GM12875 (cell line): ENCODE measurements at regions not wholly inside any gene's neighbourhood (a gene's known extent, or its start where the extent isn't known, plus 50 kb on each side); places are given as distances from the start of the nearest gene placed in this dataset.

Source experiments
- H3K4me3 ChIP-seq: one replicate; pipeline ENCODE4 v1.5.1; 2011; ENCODE audit warnings: low read depth, low read length, control low read depth
- CTCF ChIP-seq: IDR thresholded peaks from 2 replicates; pipeline ENCODE4 v1.5.1; 2011; ENCODE audit warnings: low read depth, mild to moderate bottlenecking, control low read depth, inconsistent platforms, low read length, moderate library complexity, borderline replicate concordance; ENCODE audit not compliant: insufficient read depth

- TF ChIP-seq CTCF = no peak
- no peak overlapping the region for H3K4me3 ChIP-seq
Measured at GRCh38 chr2:58900246-58901027, 659.3 kb upstream of the FANCL start.

GRCh38 chr2:58899692-58900091 is 658.6 kb upstream of the FANCL start:
- H3K4me3 ChIP-seq = no peak overlapping the region
- no peak for TF ChIP-seq CTCF

GRCh38 chr2:58896638-58897037 is 655.5 kb upstream of the FANCL start:
- no peak overlapping the region for H3K4me3 ChIP-seq
- no peak for TF ChIP-seq CTCF

- no peak for TF ChIP-seq CTCF
- H3K4me3 ChIP-seq = no peak overlapping the region
Measured at GRCh38 chr2:58895857-58896256, 654.7 kb upstream of the FANCL start.

- no peak overlapping the region for H3K4me3 ChIP-seq
- TF ChIP-seq CTCF = no peak
Measured at GRCh38 chr2:58893656-58894351, 652.7 kb upstream of the FANCL start.

GRCh38 chr2:58891828-58892377 is 650.8 kb upstream of the FANCL start:
- TF ChIP-seq CTCF = no peak
- no peak overlapping the region for H3K4me3 ChIP-seq
